Keratinocyte (primary cell): ENCODE measurements at regions not wholly inside any gene's neighbourhood (a gene's known extent, or its start where the extent isn't known, plus 50 kb on each side); places are given as distances from the start of the nearest gene placed in this dataset.

Experiments
- DNase-seq: peaks from one replicate; pipeline ENCODE4 v3.0.0-alpha.2; 2011; ENCODE audit warnings: low read depth, missing footprints, low spot score
- FAIRE-seq: peaks from 2 replicates; lab custom pipeline; 2011; peaks lifted over from hg19 to GRCh38; lab: Jason Lieb, UNC
- H2AFZ ChIP-seq: 2 replicates; pipeline ENCODE4 v1.6.0; 2012; ENCODE audit warnings: low read length, control low read depth, inconsistent platforms; ENCODE audit not compliant: control insufficient read depth
- H3K27ac ChIP-seq: 2 replicates; pipeline ENCODE4 v1.5.1; 2011; ENCODE audit warnings: low read length; ENCODE audit not compliant: control insufficient read depth, insufficient read depth
- H3K27me3 ChIP-seq: 3 replicates; pipeline ENCODE4 v1.6.0; 2011; ENCODE audit warnings: low read length; ENCODE audit not compliant: control insufficient read depth, insufficient read depth; ENCODE audit errors: extremely low read depth
- H3K36me3 ChIP-seq, 2 experiments: 2 replicates in 1 of 2; 3 replicates in 1 of 2; pipeline ENCODE4 v1.5.1; 2011; ENCODE audit warnings: low read length in 2 of 2, mild to moderate bottlenecking in 1 of 2; ENCODE audit not compliant: control insufficient read depth in 2 of 2, insufficient read depth in 2 of 2; ENCODE audit errors: extremely low read depth in 1 of 2
- H3K4me1 ChIP-seq: 3 replicates; pipeline ENCODE4 v1.5.1; 2011; ENCODE audit warnings: low read length; ENCODE audit not compliant: control insufficient read depth, insufficient read depth; ENCODE audit errors: extremely low read depth
- H3K4me2 ChIP-seq: 3 replicates; pipeline ENCODE4 v1.6.0; 2011; ENCODE audit warnings: low read depth, low read length; ENCODE audit not compliant: control insufficient read depth, insufficient read depth; ENCODE audit errors: extremely low read depth
- H3K4me3 ChIP-seq, 3 experiments: fragments of 200-600 bp in 1 of 3; sonication (generic) in 1 of 3; 2 replicates in 2 of 3; 3 replicates in 1 of 3; pipeline ENCODE4 v1.5.1; 2011 to 2016; ENCODE audit warnings: low read length in 3 of 3, mild to moderate bottlenecking in 3 of 3, control low read depth in 2 of 3, inconsistent platforms in 1 of 3, low read depth in 1 of 3, mixed read lengths in 1 of 3, mixed run types in 1 of 3, moderate library complexity in 1 of 3; ENCODE audit not compliant: control insufficient read depth in 2 of 3, insufficient read depth in 2 of 3; ENCODE audit errors: extremely low read depth in 1 of 3
- H3K79me2 ChIP-seq: 2 replicates; pipeline ENCODE4 v1.6.0; 2012; ENCODE audit warnings: low read length; ENCODE audit not compliant: control insufficient read depth, insufficient read depth
- H3K9ac ChIP-seq: 3 replicates; pipeline ENCODE4 v1.6.0; 2011; ENCODE audit warnings: low read length; ENCODE audit not compliant: control insufficient read depth, insufficient read depth; ENCODE audit errors: extremely low read depth
- H3K9me1 ChIP-seq: 3 replicates; pipeline ENCODE4 v1.6.0; 2011; ENCODE audit warnings: low read length; ENCODE audit not compliant: control insufficient read depth, insufficient read depth; ENCODE audit errors: extremely low read depth
- H3K9me3 ChIP-seq: 2 replicates; pipeline ENCODE4 v1.5.1; 2012; ENCODE audit warnings: low read depth, low read length; ENCODE audit not compliant: control insufficient read depth
- H4K20me1 ChIP-seq: 3 replicates; pipeline ENCODE4 v1.6.0; 2011; ENCODE audit warnings: low read length; ENCODE audit not compliant: control insufficient read depth, insufficient read depth; ENCODE audit errors: extremely low read depth
- CTCF ChIP-seq, 3 experiments: IDR thresholded peaks in 1 of 3; conservative IDR thresholded peaks in 1 of 3; optimal IDR thresholded peaks in 1 of 3; 2 replicates in 2 of 3; 3 replicates in 1 of 3; pipeline versions ENCODE3 to v1.5.1; 2011; ENCODE audit warnings: low read length in 3 of 3, mild to moderate bottlenecking in 3 of 3, moderate library complexity in 2 of 3, control low read depth in 1 of 3, inconsistent platforms in 1 of 3; ENCODE audit not compliant: insufficient read depth in 2 of 3; ENCODE audit errors: extremely low read depth in 1 of 3
- EZH2 ChIP-seq: IDR thresholded peaks from one replicate; pipeline ENCODE4 v1.6.1; 2012; ENCODE audit warnings: inconsistent platforms, mild to moderate bottlenecking, low read length, moderate library complexity
- dilution Hi-C: fragments of 300-500 bp; cut with MboI; formaldehyde crosslinking; loops from one replicate; pipeline ENCODE4 v1.7.0; 2020; ENCODE audit warnings: low sequenced_read_pairs; ENCODE audit not compliant: extremely low pct_ligation_motif_present

- no peaks in the 10 kb centered on the region for H3K9me1 ChIP-seq
- no peaks in the 10 kb centered on the region for H3K36me3 ChIP-seq
- no peaks in the 10 kb centered on the region for H4K20me1 ChIP-seq
- no peak overlapping the region for H3K4me3 ChIP-seq
- dilution Hi-C loops = no loop called here
- H3K27ac ChIP-seq = no peak overlapping the region
- H3K9me3 ChIP-seq = no peaks in the 10 kb centered on the region
- TF ChIP-seq CTCF (optimal IDR thresholded peaks at IDR 0.05 in 1 of 3, IDR thresholded peaks at IDR 0.05 in 1 of 3, conservative IDR thresholded peaks at IDR 0.05 in 1 of 3; ENCODE audit: extremely low read depth in 1 of 3, insufficient read depth in 2 of 3, low read length in 3 of 3) (no peak), EZH2 (no peak)
- no peak overlapping the region for H3K9ac ChIP-seq
- FAIRE-seq (no peak), DNase-seq (no peak)
- H3K27me3 ChIP-seq = no peaks in the 10 kb centered on the region
- no peak overlapping the region for H3K4me2 ChIP-seq
- no peaks in the 10 kb centered on the region for H3K79me2 ChIP-seq
- H3K4me1 ChIP-seq = no peaks in the 10 kb centered on the region
- H2AFZ ChIP-seq = no peak overlapping the region
Measured at GRCh38 chr6:82038631-82039030, 208.9 kb downstream of the IBTK start.

GRCh38 chr6:82035526-82035925 lies 212.0 kb downstream of the IBTK start:
- Histone ChIP-seq H2AFZ (no peak overlapping the region), H4K20me1 (no peaks in the 10 kb centered on the region), H3K4me2 (no peak overlapping the region), H3K36me3 (no peaks in the 10 kb centered on the region), H3K9me1 (no peaks in the 10 kb centered on the region), H3K79me2 (no peaks in the 10 kb centered on the region), H3K4me1 (peaks cover 6% of the 10 kb centered on the region), H3K9me3 (no peaks in the 10 kb centered on the region), H3K27ac (no peak overlapping the region), H3K9ac (no peak overlapping the region), H3K27me3 (no peaks in the 10 kb centered on the region), H3K4me3 (no peak overlapping the region)
- no peak for TF ChIP-seq EZH2
- TF ChIP-seq CTCF (optimal IDR thresholded peaks at IDR 0.05 in 1 of 3, IDR thresholded peaks at IDR 0.05 in 1 of 3, conservative IDR thresholded peaks at IDR 0.05 in 1 of 3; ENCODE audit: extremely low read depth in 1 of 3, insufficient read depth in 2 of 3, low read length in 3 of 3) = no peak
- dilution Hi-C loops = no loop called here
- DNase-seq (no peak), FAIRE-seq (no peak)
